HL-60 (cell line): ENCODE measurements at regions not wholly inside any gene's neighbourhood (a gene's known extent, or its start where the extent isn't known, plus 50 kb on each side); places are given as distances from the start of the nearest gene placed in this dataset.

Experiments used
- GABPA ChIP-seq: IDR thresholded peaks from 2 replicates; pipeline ENCODE4 v1.6.1; 2012; ENCODE audit warnings: low read depth
- TF ChIP-seq, protein P1 (sequence below): IDR thresholded peaks from one replicate; pipeline ENCODE4 v1.5.1; 2011; ENCODE audit warnings: low read length, control low read depth, inconsistent platforms; ENCODE audit not compliant: insufficient read depth
- TF ChIP-seq, protein P2 (sequence below): IDR thresholded peaks from 2 replicates; pipeline ENCODE4 v1.6.1; 2012; ENCODE audit warnings: low read depth; ENCODE audit not compliant: insufficient replicate concordance

DNA sequence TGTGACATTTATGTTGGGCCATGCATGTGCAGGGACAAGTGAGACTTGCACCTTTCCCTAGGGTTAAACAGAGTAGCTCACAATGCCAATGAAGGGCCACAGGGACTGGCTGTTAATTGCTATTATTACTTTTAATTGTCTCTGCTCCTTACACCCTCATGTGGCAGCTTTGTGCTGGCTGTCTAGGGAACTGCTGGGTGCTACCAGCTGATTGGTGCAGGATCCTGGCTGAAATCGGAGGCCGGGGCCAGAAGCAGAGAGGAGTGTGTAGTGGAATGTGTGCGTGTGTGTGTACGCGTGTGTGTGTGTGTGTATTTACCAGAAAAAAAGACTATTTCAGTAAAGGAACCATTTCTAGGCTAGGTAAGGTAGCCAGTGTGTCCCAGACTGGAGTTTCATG is 302.5 kb downstream of the CTTN start:
- TF ChIP-seq, protein P1, sequence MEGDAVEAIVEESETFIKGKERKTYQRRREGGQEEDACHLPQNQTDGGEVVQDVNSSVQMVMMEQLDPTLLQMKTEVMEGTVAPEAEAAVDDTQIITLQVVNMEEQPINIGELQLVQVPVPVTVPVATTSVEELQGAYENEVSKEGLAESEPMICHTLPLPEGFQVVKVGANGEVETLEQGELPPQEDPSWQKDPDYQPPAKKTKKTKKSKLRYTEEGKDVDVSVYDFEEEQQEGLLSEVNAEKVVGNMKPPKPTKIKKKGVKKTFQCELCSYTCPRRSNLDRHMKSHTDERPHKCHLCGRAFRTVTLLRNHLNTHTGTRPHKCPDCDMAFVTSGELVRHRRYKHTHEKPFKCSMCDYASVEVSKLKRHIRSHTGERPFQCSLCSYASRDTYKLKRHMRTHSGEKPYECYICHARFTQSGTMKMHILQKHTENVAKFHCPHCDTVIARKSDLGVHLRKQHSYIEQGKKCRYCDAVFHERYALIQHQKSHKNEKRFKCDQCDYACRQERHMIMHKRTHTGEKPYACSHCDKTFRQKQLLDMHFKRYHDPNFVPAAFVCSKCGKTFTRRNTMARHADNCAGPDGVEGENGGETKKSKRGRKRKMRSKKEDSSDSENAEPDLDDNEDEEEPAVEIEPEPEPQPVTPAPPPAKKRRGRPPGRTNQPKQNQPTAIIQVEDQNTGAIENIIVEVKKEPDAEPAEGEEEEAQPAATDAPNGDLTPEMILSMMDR = no peak
- TF ChIP-seq, protein P2, sequence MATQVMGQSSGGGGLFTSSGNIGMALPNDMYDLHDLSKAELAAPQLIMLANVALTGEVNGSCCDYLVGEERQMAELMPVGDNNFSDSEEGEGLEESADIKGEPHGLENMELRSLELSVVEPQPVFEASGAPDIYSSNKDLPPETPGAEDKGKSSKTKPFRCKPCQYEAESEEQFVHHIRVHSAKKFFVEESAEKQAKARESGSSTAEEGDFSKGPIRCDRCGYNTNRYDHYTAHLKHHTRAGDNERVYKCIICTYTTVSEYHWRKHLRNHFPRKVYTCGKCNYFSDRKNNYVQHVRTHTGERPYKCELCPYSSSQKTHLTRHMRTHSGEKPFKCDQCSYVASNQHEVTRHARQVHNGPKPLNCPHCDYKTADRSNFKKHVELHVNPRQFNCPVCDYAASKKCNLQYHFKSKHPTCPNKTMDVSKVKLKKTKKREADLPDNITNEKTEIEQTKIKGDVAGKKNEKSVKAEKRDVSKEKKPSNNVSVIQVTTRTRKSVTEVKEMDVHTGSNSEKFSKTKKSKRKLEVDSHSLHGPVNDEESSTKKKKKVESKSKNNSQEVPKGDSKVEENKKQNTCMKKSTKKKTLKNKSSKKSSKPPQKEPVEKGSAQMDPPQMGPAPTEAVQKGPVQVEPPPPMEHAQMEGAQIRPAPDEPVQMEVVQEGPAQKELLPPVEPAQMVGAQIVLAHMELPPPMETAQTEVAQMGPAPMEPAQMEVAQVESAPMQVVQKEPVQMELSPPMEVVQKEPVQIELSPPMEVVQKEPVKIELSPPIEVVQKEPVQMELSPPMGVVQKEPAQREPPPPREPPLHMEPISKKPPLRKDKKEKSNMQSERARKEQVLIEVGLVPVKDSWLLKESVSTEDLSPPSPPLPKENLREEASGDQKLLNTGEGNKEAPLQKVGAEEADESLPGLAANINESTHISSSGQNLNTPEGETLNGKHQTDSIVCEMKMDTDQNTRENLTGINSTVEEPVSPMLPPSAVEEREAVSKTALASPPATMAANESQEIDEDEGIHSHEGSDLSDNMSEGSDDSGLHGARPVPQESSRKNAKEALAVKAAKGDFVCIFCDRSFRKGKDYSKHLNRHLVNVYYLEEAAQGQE = no peak
- no peak for TF ChIP-seq GABPA
